SU-DHL-6 (cell line): ENCODE measurements at regions not wholly inside any gene's neighbourhood (a gene's known extent, or its start where the extent isn't known, plus 50 kb on each side); places are given as distances from the start of the nearest gene placed in this dataset.

Experiments
- H2AFZ ChIP-seq: fragments of 200-600 bp; sonication (generic); 2 replicates; pipeline ENCODE4 v1.6.1; 2014; ENCODE audit warnings: low read depth, mild to moderate bottlenecking, moderate library complexity, mixed read lengths, antibody characterized with exemption, low read length; ENCODE audit not compliant: severe bottlenecking
- H3F3A ChIP-seq: fragments of 200-600 bp; shearing (Covaris generic); 2 replicates; pipeline ENCODE4 v1.6.0; 2016; ENCODE audit warnings: antibody characterized with exemption, mild to moderate bottlenecking; ENCODE audit not compliant: insufficient read depth
- H3K27ac ChIP-seq: fragments of 200-600 bp; sonication (generic); 2 replicates; pipeline ENCODE4 v1.5.1; 2016; ENCODE audit warnings: low read depth, mild to moderate bottlenecking, low read length, moderate library complexity, mixed read lengths
- H3K27me3 ChIP-seq: fragments of 200-600 bp; sonication (generic), shearing (Covaris generic); 2 replicates; pipeline ENCODE4 v1.6.0; 2014; ENCODE audit warnings: mild to moderate bottlenecking, low read length
- H3K36me3 ChIP-seq: fragments of 200-600 bp; sonication (generic); 2 replicates; pipeline ENCODE4 v1.6.1; 2014; ENCODE audit warnings: mild to moderate bottlenecking, low read length, mixed read lengths
- H3K4me2 ChIP-seq: fragments of 300-600, 200-600 bp; shearing (Covaris generic), sonication (generic); 2 replicates; pipeline ENCODE4 v1.6.0; 2014; ENCODE audit warnings: low read length, low read depth, mild to moderate bottlenecking; ENCODE audit not compliant: poor library complexity, severe bottlenecking
- H3K4me3 ChIP-seq: fragments of 200-600 bp; sonication (generic); 2 replicates; pipeline ENCODE4 v1.5.1; 2014; ENCODE audit warnings: antibody characterized with exemption, low read length, mild to moderate bottlenecking, mixed read lengths; ENCODE audit not compliant: insufficient read depth, poor library complexity, severe bottlenecking
- H3K79me2 ChIP-seq: fragments of 200-600 bp; sonication (generic); 2 replicates; pipeline ENCODE4 v1.6.1; 2014; ENCODE audit warnings: mild to moderate bottlenecking, low read length, moderate library complexity; ENCODE audit not compliant: insufficient read depth
- H3K9ac ChIP-seq: fragments of 200-600 bp; sonication (generic); 2 replicates; pipeline ENCODE4 v1.7.0; 2014; ENCODE audit warnings: mild to moderate bottlenecking, low read length
- H3K9me2 ChIP-seq: fragments of 200-600 bp; sonication (generic); replicated peaks from 2 replicates; pipeline ENCODE4 v1.6.1; 2014; ENCODE audit warnings: low read length; ENCODE audit not compliant: insufficient read depth
- H3K9me3 ChIP-seq: fragments of 200-600 bp; sonication (generic); 2 replicates; pipeline ENCODE4 v1.6.1; 2014; ENCODE audit warnings: low read length, mixed read lengths; ENCODE audit not compliant: insufficient read depth
- H4K20me1 ChIP-seq: fragments of 200-600 bp; sonication (generic); 2 replicates; pipeline ENCODE4 v1.6.1; 2014; ENCODE audit warnings: low read depth, mild to moderate bottlenecking, antibody characterized with exemption, low read length, moderate library complexity, mixed read lengths
- EZH2phosphoT487 ChIP-seq: fragments of 200-600 bp; sonication (generic), shearing (Covaris generic); conservative IDR thresholded peaks from 2 replicates; pipeline ENCODE4 v1.6.1; 2018; ENCODE audit warnings: mild to moderate bottlenecking, antibody characterized with exemption, low read length, moderate library complexity, mixed read lengths
- TF ChIP-seq, protein P1 (sequence below): fragments of 200-600 bp; sonication (generic); IDR thresholded peaks from one replicate; pipeline ENCODE4 v1.5.1; 2017; ENCODE audit warnings: antibody characterized with exemption, mild to moderate bottlenecking, low read length, moderate library complexity; ENCODE audit not compliant: insufficient read depth, poor library complexity, severe bottlenecking

DNA sequence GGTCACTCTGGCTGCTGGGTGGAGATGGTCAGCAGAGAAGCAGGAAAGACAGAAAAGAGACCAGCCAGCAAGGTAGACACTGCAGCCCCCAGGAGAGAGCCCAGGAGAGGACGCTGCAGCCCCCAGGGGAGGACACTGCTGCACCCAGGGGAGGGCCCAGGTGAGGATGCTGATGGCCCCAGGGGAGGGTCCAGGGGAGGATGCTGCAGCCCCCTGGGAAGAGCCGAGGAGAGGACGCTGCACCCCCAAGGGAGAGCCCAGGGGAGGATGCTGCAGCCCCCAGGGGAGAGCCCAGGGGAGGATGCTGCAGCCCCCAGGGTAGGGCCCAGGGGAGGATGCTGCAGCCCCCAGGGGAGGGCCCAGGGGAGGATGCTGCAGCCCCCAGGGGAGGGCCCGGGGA is 196.7 kb upstream of the NSMCE3 start:
- no peak overlapping the region for H3K9ac ChIP-seq
- no peaks in the 10 kb centered on the region for H3F3A ChIP-seq
- H3K36me3 ChIP-seq, result no peaks in the 10 kb centered on the region
- H3K9me2 ChIP-seq, result no peaks in the 10 kb centered on the region
- no peak overlapping the region for H3K4me2 ChIP-seq
- H3K9me3 ChIP-seq, result no peaks in the 10 kb centered on the region
- H3K79me2 ChIP-seq, result no peaks in the 10 kb centered on the region
- no peak overlapping the region for H3K27ac ChIP-seq
- no peak overlapping the region for H3K4me3 ChIP-seq
- no peak overlapping the region for H2AFZ ChIP-seq
- H4K20me1 ChIP-seq, result no peaks in the 10 kb centered on the region
- no peaks in the 10 kb centered on the region for H3K27me3 ChIP-seq
- TF ChIP-seq, protein P1, sequence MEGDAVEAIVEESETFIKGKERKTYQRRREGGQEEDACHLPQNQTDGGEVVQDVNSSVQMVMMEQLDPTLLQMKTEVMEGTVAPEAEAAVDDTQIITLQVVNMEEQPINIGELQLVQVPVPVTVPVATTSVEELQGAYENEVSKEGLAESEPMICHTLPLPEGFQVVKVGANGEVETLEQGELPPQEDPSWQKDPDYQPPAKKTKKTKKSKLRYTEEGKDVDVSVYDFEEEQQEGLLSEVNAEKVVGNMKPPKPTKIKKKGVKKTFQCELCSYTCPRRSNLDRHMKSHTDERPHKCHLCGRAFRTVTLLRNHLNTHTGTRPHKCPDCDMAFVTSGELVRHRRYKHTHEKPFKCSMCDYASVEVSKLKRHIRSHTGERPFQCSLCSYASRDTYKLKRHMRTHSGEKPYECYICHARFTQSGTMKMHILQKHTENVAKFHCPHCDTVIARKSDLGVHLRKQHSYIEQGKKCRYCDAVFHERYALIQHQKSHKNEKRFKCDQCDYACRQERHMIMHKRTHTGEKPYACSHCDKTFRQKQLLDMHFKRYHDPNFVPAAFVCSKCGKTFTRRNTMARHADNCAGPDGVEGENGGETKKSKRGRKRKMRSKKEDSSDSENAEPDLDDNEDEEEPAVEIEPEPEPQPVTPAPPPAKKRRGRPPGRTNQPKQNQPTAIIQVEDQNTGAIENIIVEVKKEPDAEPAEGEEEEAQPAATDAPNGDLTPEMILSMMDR, result no peak
- TF ChIP-seq EZH2phosphoT487, result no peak

DNA sequence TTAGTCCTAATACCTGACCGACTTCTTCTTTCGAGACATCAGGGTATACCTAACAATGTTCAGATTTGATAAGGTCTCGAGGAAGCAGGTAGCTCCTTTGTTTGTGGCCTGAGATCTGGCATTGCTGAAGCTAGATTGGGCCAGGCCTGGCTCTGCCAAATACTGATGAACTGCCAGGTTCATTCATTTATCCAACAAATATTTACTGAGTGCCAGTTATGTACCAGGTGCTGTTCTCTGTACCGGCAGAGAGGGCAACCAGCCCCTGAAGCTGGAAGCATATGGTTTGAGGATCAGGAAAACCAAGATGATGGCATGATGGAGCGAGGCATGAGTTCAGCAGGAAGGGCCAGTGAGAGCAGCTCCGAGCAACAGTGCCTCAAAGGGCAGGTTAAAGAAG is 196.2 kb upstream of the NSMCE3 start:
- Histone ChIP-seq H3K9ac (no peak overlapping the region), H3K4me2 (no peak overlapping the region), H3K9me3 (no peaks in the 10 kb centered on the region), H3K4me3 (no peak overlapping the region), H3F3A (no peaks in the 10 kb centered on the region), H3K9me2 (no peaks in the 10 kb centered on the region), H3K27me3 (no peaks in the 10 kb centered on the region), H3K27ac (no peak overlapping the region), H2AFZ (no peak overlapping the region), H3K79me2 (no peaks in the 10 kb centered on the region), H4K20me1 (no peaks in the 10 kb centered on the region), H3K36me3 (no peaks in the 10 kb centered on the region)
- TF ChIP-seq, protein P1, result no peak
- TF ChIP-seq EZH2phosphoT487, result no peak

DNA sequence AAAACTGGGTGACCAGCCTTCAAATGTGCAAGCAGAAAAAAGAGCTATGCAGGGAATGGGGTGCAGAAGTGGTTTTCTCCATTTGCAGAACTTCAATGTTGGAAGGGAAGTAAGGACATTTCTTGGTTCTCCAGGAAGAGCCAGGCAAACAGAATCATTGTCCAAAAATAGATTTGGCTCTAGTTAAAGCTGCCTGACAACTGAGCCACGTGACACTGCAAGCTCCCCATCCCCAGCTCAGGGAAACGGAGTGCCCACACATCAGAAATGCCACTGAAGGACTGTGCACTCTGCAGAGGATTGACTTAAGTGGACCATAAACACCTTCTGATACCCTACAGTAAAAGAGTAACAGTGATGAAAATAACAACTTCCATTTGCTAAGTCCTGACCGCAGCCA is 195.6 kb upstream of the NSMCE3 start:
- no peaks in the 10 kb centered on the region for H4K20me1 ChIP-seq
- no peak overlapping the region for H3K4me3 ChIP-seq
- no peaks in the 10 kb centered on the region for H3F3A ChIP-seq
- no peak overlapping the region for H3K9ac ChIP-seq
- no peak overlapping the region for H2AFZ ChIP-seq
- no peaks in the 10 kb centered on the region for H3K9me3 ChIP-seq
- no peaks in the 10 kb centered on the region for H3K9me2 ChIP-seq
- no peaks in the 10 kb centered on the region for H3K79me2 ChIP-seq
- no peak overlapping the region for H3K27ac ChIP-seq
- no peak overlapping the region for H3K4me2 ChIP-seq
- no peaks in the 10 kb centered on the region for H3K36me3 ChIP-seq
- H3K27me3 ChIP-seq, result no peaks in the 10 kb centered on the region
- TF ChIP-seq, protein P1, result no peak
- no peak for TF ChIP-seq EZH2phosphoT487
